GM18861 (cell line): ENCODE measurements at regions not wholly inside any gene's neighbourhood (a gene's known extent, or its start where the extent isn't known, plus 50 kb on each side); places are given as distances from the start of the nearest gene placed in this dataset.
A peak's percentile ranks its signal among the peaks of the same experiment; 100 is the strongest.
"Not testable (repeated sequence)": the region's sequence is repeated elsewhere in the genome, so short reads cannot be mapped to it uniquely, and the experiment has no call there.

Source experiments
- ATAC-seq: cut with Tn5 transposase; IDR thresholded peaks from one replicate; pipeline ENCODE4 v1.9.1; 2021; ENCODE audit not compliant: unreplicated experiment

GRCh38 chr2:128503399-128504245, 185.0 kb upstream of the HS6ST1 start:
- ATAC-seq: no peak

- ATAC-seq: peak; percentile 54
Observed at GRCh38 chr2:128504246-128505149, 185.8 kb upstream of the HS6ST1 start.

- no peak for ATAC-seq
Observed at GRCh38 chr2:128505150-128505490, 186.5 kb upstream of the HS6ST1 start.

- ATAC-seq: no peak
Observed at GRCh38 chr2:128505575-128506526, 187.2 kb upstream of the HS6ST1 start.

- ATAC-seq: no peak
Observed at GRCh38 chr2:128506534-128506933, 187.9 kb upstream of the HS6ST1 start.

GRCh38 chr2:128510701-128511397, 192.2 kb upstream of the HS6ST1 start:
- no peak for ATAC-seq

- ATAC-seq: no peak
Observed at GRCh38 chr2:128511731-128512378, 193.2 kb upstream of the HS6ST1 start.

GRCh38 chr2:128512379-128513115, 193.9 kb upstream of the HS6ST1 start:
- no peak for ATAC-seq

GRCh38 chr2:128513116-128513960, 194.7 kb upstream of the HS6ST1 start:
- ATAC-seq: peak; percentile 43

GRCh38 chr2:128513961-128514283, 195.3 kb upstream of the HS6ST1 start:
- peak; percentile 84 for ATAC-seq

- ATAC-seq: no peak
Observed at GRCh38 chr2:128514555-128514955, 195.9 kb upstream of the HS6ST1 start.

GRCh38 chr2:128516938-128517337, 198.3 kb upstream of the HS6ST1 start:
- no peak for ATAC-seq

GRCh38 chr2:128519028-128519427, 200.4 kb upstream of the HS6ST1 start:
- ATAC-seq: not testable (repeated sequence)

GRCh38 chr2:128519517-128520215, 201.0 kb upstream of the HS6ST1 start:
- ATAC-seq: no peak

- ATAC-seq: peak; percentile 7
Observed at GRCh38 chr2:128520340-128520739, 201.7 kb upstream of the HS6ST1 start.

GRCh38 chr2:128520791-128521190, 202.1 kb upstream of the HS6ST1 start:
- ATAC-seq: peak; percentile 94

- no peak for ATAC-seq
Observed at GRCh38 chr2:128521482-128521881, 202.8 kb upstream of the HS6ST1 start.

- no peak for ATAC-seq
Observed at GRCh38 chr2:128522829-128523228, 204.2 kb upstream of the HS6ST1 start.
